Keratinocyte (primary cell): ENCODE measurements at regions not wholly inside any gene's neighbourhood (a gene's known extent, or its start where the extent isn't known, plus 50 kb on each side); places are given as distances from the start of the nearest gene placed in this dataset.

Experiments
- DNase-seq: peaks from one replicate; pipeline ENCODE4 v3.0.0-alpha.2; 2011; ENCODE audit warnings: low read depth, missing footprints, low spot score
- FAIRE-seq: peaks from 2 replicates; lab custom pipeline; 2011; peaks lifted over from hg19 to GRCh38; lab: Jason Lieb, UNC
- H2AFZ ChIP-seq: 2 replicates; pipeline ENCODE4 v1.6.0; 2012; ENCODE audit warnings: low read length, control low read depth, inconsistent platforms; ENCODE audit not compliant: control insufficient read depth
- H3K27ac ChIP-seq: 2 replicates; pipeline ENCODE4 v1.5.1; 2011; ENCODE audit warnings: low read length; ENCODE audit not compliant: control insufficient read depth, insufficient read depth
- H3K27me3 ChIP-seq: 3 replicates; pipeline ENCODE4 v1.6.0; 2011; ENCODE audit warnings: low read length; ENCODE audit not compliant: control insufficient read depth, insufficient read depth; ENCODE audit errors: extremely low read depth
- H3K36me3 ChIP-seq, 2 experiments: 2 replicates in 1 of 2; 3 replicates in 1 of 2; pipeline ENCODE4 v1.5.1; 2011; ENCODE audit warnings: low read length in 2 of 2, mild to moderate bottlenecking in 1 of 2; ENCODE audit not compliant: control insufficient read depth in 2 of 2, insufficient read depth in 2 of 2; ENCODE audit errors: extremely low read depth in 1 of 2
- H3K4me1 ChIP-seq: 3 replicates; pipeline ENCODE4 v1.5.1; 2011; ENCODE audit warnings: low read length; ENCODE audit not compliant: control insufficient read depth, insufficient read depth; ENCODE audit errors: extremely low read depth
- H3K4me2 ChIP-seq: 3 replicates; pipeline ENCODE4 v1.6.0; 2011; ENCODE audit warnings: low read depth, low read length; ENCODE audit not compliant: control insufficient read depth, insufficient read depth; ENCODE audit errors: extremely low read depth
- H3K4me3 ChIP-seq, 3 experiments: fragments of 200-600 bp in 1 of 3; sonication (generic) in 1 of 3; 2 replicates in 2 of 3; 3 replicates in 1 of 3; pipeline ENCODE4 v1.5.1; 2011 to 2016; ENCODE audit warnings: low read length in 3 of 3, mild to moderate bottlenecking in 3 of 3, control low read depth in 2 of 3, inconsistent platforms in 1 of 3, low read depth in 1 of 3, mixed read lengths in 1 of 3, mixed run types in 1 of 3, moderate library complexity in 1 of 3; ENCODE audit not compliant: control insufficient read depth in 2 of 3, insufficient read depth in 2 of 3; ENCODE audit errors: extremely low read depth in 1 of 3
- H3K79me2 ChIP-seq: 2 replicates; pipeline ENCODE4 v1.6.0; 2012; ENCODE audit warnings: low read length; ENCODE audit not compliant: control insufficient read depth, insufficient read depth
- H3K9ac ChIP-seq: 3 replicates; pipeline ENCODE4 v1.6.0; 2011; ENCODE audit warnings: low read length; ENCODE audit not compliant: control insufficient read depth, insufficient read depth; ENCODE audit errors: extremely low read depth
- H3K9me1 ChIP-seq: 3 replicates; pipeline ENCODE4 v1.6.0; 2011; ENCODE audit warnings: low read length; ENCODE audit not compliant: control insufficient read depth, insufficient read depth; ENCODE audit errors: extremely low read depth
- H3K9me3 ChIP-seq: 2 replicates; pipeline ENCODE4 v1.5.1; 2012; ENCODE audit warnings: low read depth, low read length; ENCODE audit not compliant: control insufficient read depth
- H4K20me1 ChIP-seq: 3 replicates; pipeline ENCODE4 v1.6.0; 2011; ENCODE audit warnings: low read length; ENCODE audit not compliant: control insufficient read depth, insufficient read depth; ENCODE audit errors: extremely low read depth
- EZH2 ChIP-seq: IDR thresholded peaks from one replicate; pipeline ENCODE4 v1.6.1; 2012; ENCODE audit warnings: inconsistent platforms, mild to moderate bottlenecking, low read length, moderate library complexity
- dilution Hi-C: fragments of 300-500 bp; cut with MboI; formaldehyde crosslinking; loops from one replicate; pipeline ENCODE4 v1.7.0; 2020; ENCODE audit warnings: low sequenced_read_pairs; ENCODE audit not compliant: extremely low pct_ligation_motif_present
- TF ChIP-seq, protein P1 (sequence below), 3 experiments: IDR thresholded peaks in 1 of 3; conservative IDR thresholded peaks in 1 of 3; optimal IDR thresholded peaks in 1 of 3; 2 replicates in 2 of 3; 3 replicates in 1 of 3; pipeline versions ENCODE3 to v1.5.1; 2011; ENCODE audit warnings: low read length in 3 of 3, mild to moderate bottlenecking in 3 of 3, moderate library complexity in 2 of 3, control low read depth in 1 of 3, inconsistent platforms in 1 of 3; ENCODE audit not compliant: insufficient read depth in 2 of 3; ENCODE audit errors: extremely low read depth in 1 of 3

DNA sequence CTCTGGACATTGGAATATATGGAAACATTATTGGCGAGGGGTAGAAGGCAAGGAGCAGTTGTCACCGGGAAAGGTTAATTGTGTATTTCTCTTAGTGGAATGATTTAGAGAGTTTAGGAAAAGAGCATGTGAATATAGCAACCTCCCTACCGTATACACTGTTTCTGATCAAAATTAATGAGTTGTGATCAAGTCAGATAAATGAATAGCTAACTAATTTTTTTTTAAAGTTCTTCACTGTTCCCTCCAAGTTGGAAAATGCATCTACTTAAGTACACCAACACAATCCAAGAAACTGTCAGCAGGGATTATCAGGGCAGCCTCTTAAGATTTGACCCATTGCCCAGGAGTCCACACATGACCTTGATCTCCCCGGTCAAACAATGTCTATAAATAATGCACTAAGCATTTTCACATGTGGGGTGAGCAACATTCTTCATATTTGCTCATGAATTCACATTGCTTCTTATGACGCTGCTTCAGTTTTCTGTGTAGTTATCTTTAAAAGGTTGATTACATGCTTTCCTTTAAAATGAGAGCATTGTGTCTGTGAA, 680.8 kb upstream of the NRSN1 start:
- H2AFZ ChIP-seq = no peak overlapping the region

DNA sequence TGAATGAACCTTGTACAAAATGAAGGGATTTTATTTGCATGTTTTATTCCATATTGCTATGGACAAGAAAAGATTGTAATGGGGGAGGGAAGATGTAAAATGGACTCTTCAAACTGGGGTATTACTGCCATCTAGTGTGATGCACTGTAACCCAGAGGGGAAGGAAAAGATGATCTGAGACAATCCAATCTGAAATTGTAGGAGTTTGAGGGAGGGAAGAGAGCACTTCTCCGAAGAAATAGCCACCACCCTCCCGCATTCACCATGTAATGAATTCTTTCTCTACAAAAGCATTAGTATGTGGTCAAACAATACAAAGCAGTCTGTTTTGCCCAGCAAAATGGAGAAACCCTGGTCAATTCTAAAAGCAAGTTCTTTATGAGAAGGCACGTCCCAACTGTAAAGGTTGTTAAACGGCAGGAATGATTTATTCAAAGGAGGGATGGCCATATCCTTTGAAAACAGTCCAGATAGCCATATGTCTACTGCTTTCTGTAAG, 679.5 kb upstream of the NRSN1 start:
- H3K36me3 ChIP-seq = no peaks in the 10 kb centered on the region
- H3K79me2 ChIP-seq = no peaks in the 10 kb centered on the region
- FAIRE-seq (no peak), DNase-seq (no peak)
- no peak for TF ChIP-seq EZH2
- TF ChIP-seq, protein P1, sequence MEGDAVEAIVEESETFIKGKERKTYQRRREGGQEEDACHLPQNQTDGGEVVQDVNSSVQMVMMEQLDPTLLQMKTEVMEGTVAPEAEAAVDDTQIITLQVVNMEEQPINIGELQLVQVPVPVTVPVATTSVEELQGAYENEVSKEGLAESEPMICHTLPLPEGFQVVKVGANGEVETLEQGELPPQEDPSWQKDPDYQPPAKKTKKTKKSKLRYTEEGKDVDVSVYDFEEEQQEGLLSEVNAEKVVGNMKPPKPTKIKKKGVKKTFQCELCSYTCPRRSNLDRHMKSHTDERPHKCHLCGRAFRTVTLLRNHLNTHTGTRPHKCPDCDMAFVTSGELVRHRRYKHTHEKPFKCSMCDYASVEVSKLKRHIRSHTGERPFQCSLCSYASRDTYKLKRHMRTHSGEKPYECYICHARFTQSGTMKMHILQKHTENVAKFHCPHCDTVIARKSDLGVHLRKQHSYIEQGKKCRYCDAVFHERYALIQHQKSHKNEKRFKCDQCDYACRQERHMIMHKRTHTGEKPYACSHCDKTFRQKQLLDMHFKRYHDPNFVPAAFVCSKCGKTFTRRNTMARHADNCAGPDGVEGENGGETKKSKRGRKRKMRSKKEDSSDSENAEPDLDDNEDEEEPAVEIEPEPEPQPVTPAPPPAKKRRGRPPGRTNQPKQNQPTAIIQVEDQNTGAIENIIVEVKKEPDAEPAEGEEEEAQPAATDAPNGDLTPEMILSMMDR (optimal IDR thresholded peaks at IDR 0.05 in 1 of 3, IDR thresholded peaks at IDR 0.05 in 1 of 3, conservative IDR thresholded peaks at IDR 0.05 in 1 of 3; ENCODE audit: extremely low read depth in 1 of 3, insufficient read depth in 2 of 3, low read length in 3 of 3) = peak; percentile 43 to 51 (median 47)
- H3K4me3 ChIP-seq = no peak overlapping the region
- H3K9me3 ChIP-seq = no peaks in the 10 kb centered on the region
- no peaks in the 10 kb centered on the region for H4K20me1 ChIP-seq
- no peak overlapping the region for H3K27ac ChIP-seq
- no peaks in the 10 kb centered on the region for H3K9me1 ChIP-seq
- H3K9ac ChIP-seq = no peak overlapping the region
- H3K4me2 ChIP-seq = no peak overlapping the region
- no peaks in the 10 kb centered on the region for H3K4me1 ChIP-seq
- dilution Hi-C loops = no loop called here
- H3K27me3 ChIP-seq = no peaks in the 10 kb centered on the region
- H2AFZ ChIP-seq = no peak overlapping the region

More for the DNA sequence above, 680.8 kb upstream of the NRSN1 start:
- no peaks in the 10 kb centered on the region for H3K27me3 ChIP-seq
- DNase-seq (no peak), FAIRE-seq (no peak)
- H3K27ac ChIP-seq = no peak overlapping the region
- no peaks in the 10 kb centered on the region for H3K79me2 ChIP-seq
- H3K9me1 ChIP-seq = no peaks in the 10 kb centered on the region
- H4K20me1 ChIP-seq = no peaks in the 10 kb centered on the region
- no peaks in the 10 kb centered on the region for H3K4me1 ChIP-seq
- no peak overlapping the region for H3K4me3 ChIP-seq
- TF ChIP-seq, protein P1 (optimal IDR thresholded peaks at IDR 0.05 in 1 of 3, IDR thresholded peaks at IDR 0.05 in 1 of 3, conservative IDR thresholded peaks at IDR 0.05 in 1 of 3; ENCODE audit: extremely low read depth in 1 of 3, insufficient read depth in 2 of 3, low read length in 3 of 3) = no peak
- H3K9ac ChIP-seq = no peak overlapping the region
- no peaks in the 10 kb centered on the region for H3K36me3 ChIP-seq
- H3K9me3 ChIP-seq = no peaks in the 10 kb centered on the region
- dilution Hi-C loops = no loop called here
- H3K4me2 ChIP-seq = no peak overlapping the region
